Lower lobe of right lung (tissue), 2 donors: ENCODE measurements at regions not wholly inside any gene's neighbourhood (a gene's known extent, or its start where the extent isn't known, plus 50 kb on each side); places are given as distances from the start of the nearest gene placed in this dataset.

Source experiments
- ATAC-seq, 2 donors: fragments of 200-7000 bp; cut with Tn5 transposase; one replicate each; pipeline ENCODE4 v1.9.1; 2020 to 2022; ENCODE audit warnings: mild to moderate bottlenecking in 2 of 2, moderate library complexity in 2 of 2
- DNase-seq: peaks from one replicate; pipeline ENCODE4 v3.0.0-alpha.2; 2020
- H3K27ac ChIP-seq: fragments of 200-600 bp; one replicate; pipeline ENCODE4 v1.8.0; 2022
- H3K27me3 ChIP-seq: fragments of 200-600 bp; one replicate; pipeline ENCODE4 v1.8.0; 2022; ENCODE audit warnings: low read depth
- H3K36me3 ChIP-seq: fragments of 200-600 bp; one replicate; pipeline ENCODE4 v1.8.0; 2022; ENCODE audit warnings: mild to moderate bottlenecking
- H3K4me1 ChIP-seq: fragments of 200-600 bp; one replicate; pipeline ENCODE4 v1.8.0; 2022
- H3K4me3 ChIP-seq: fragments of 200-600 bp; one replicate; pipeline ENCODE4 v1.8.0; 2022; ENCODE audit warnings: mild to moderate bottlenecking
- H3K9me3 ChIP-seq: fragments of 200-600 bp; one replicate; pipeline ENCODE4 v1.8.0; 2022
- intact Hi-C: fragments of 100-400 bp; cut with DNase I; formaldehyde crosslinking; loops from one replicate; pipeline ENCODE4 v1.11.0; 2022
- TF ChIP-seq, protein P1 (sequence below): fragments of 200-600 bp; IDR thresholded peaks from one replicate; pipeline ENCODE4 v1.8.0; 2022; ENCODE audit warnings: antibody characterized with exemption, mild to moderate bottlenecking
- donor health status: DM: no; HTN: yes; CAD: no; lungs with severe emphysema.

DNA sequence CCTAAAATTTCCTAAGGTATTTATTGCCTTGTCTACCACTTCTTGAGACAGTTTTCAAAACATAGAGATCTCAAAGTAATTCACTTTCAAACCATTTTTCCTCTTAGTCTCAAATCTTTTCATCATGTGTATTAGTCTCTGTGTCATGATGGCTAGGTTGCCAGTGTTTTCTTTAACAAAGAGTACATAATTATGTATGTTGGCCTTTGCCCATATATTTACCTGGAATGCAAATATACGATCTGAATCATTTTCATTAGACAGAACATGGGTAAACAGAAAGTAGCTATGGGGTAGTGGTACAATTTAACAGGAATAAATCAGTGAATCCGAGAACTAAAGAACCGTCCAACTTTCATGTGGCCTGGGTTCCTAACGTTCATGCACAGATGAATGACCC lies 852.1 kb upstream of the MBL2 start:
- ATAC-seq, result no peak
- Histone ChIP-seq H3K27me3 (no peaks in the 10 kb centered on the region), H3K9me3 (no peaks in the 10 kb centered on the region), H3K4me3 (no peak overlapping the region), H3K27ac (no peak overlapping the region), H3K4me1 (no peaks in the 10 kb centered on the region), H3K36me3 (no peaks in the 10 kb centered on the region)
- no peak for DNase-seq
- TF ChIP-seq, protein P1, sequence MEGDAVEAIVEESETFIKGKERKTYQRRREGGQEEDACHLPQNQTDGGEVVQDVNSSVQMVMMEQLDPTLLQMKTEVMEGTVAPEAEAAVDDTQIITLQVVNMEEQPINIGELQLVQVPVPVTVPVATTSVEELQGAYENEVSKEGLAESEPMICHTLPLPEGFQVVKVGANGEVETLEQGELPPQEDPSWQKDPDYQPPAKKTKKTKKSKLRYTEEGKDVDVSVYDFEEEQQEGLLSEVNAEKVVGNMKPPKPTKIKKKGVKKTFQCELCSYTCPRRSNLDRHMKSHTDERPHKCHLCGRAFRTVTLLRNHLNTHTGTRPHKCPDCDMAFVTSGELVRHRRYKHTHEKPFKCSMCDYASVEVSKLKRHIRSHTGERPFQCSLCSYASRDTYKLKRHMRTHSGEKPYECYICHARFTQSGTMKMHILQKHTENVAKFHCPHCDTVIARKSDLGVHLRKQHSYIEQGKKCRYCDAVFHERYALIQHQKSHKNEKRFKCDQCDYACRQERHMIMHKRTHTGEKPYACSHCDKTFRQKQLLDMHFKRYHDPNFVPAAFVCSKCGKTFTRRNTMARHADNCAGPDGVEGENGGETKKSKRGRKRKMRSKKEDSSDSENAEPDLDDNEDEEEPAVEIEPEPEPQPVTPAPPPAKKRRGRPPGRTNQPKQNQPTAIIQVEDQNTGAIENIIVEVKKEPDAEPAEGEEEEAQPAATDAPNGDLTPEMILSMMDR, result no peak
- intact Hi-C loops, result no loop called here

DNA sequence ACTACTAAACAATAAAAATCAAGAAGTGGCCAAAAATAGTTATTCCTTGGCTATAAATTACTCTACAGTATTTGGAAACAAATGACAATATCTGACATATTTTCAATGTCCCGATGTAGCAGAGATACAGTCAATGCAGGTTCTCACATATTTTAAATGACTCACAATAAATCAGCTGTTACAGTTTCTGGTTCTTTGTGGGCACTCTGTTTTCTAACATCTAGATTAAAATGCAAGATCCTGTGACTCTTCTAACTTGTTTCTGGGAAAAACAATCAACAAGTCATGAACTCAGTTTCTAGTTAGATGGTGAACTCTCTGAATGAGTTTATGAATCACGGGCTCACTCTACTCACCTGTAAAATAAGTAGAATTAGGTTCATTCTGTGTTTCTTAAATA lies 849.6 kb upstream of the MBL2 start:
- DNase-seq, result no peak
- no peaks in the 10 kb centered on the region for H3K9me3 ChIP-seq
- H3K36me3 ChIP-seq, result no peaks in the 10 kb centered on the region
- no peak overlapping the region for H3K27ac ChIP-seq
- no peaks in the 10 kb centered on the region for H3K4me1 ChIP-seq
- H3K27me3 ChIP-seq, result no peaks in the 10 kb centered on the region
- H3K4me3 ChIP-seq, result no peak overlapping the region
- intact Hi-C loops, result no loop called here
- TF ChIP-seq, protein P1, result no peak
- ATAC-seq, result no peak

DNA sequence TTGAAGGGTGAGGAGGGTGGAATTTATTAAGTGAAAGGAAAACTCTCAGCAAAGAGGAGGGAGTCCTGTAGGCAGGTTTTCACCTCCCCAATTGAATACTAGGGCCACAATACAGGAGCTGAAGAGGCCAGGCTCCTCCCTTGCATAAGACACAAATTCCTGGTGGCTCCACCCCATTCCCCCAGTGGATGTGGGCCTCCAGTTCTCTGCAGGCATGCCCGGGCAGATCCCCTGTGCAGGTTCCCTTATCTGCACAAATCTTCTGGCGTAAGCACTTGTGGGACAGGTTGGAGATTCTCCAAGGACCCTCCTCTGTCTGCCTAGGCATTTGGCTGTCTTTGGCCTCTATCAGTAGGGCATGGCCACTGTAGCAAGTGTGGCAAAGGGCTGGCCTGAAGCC lies 847.1 kb upstream of the MBL2 start:
- DNase-seq, result no peak

DNA sequence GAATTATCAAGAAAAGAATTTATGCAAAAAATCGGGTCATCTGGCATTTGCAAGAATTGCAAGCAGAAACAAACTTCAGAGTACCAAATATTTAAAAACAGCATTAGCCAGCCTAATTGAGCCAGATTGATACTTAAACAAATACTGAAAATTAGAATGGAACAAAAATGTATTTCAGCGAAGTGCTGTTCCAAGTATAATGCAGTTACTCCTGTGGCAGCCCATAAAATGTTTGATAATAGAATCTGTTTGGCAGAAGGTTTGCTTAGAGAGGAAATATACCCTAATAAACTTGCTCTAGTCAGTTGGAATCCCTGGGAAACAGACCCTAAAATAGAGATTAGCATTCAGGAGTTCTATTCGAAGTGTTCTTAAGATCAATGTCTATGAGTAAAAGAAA lies 835.1 kb upstream of the MBL2 start:
- Histone ChIP-seq H3K4me1 (no peaks in the 10 kb centered on the region), H3K9me3 (no peaks in the 10 kb centered on the region), H3K27ac (no peak overlapping the region), H3K4me3 (no peak overlapping the region), H3K36me3 (no peaks in the 10 kb centered on the region), H3K27me3 (no peaks in the 10 kb centered on the region)
- TF ChIP-seq, protein P1, result no peak
- intact Hi-C loops, result no loop called here
- ATAC-seq (no peak), DNase-seq (no peak)

More for the DNA sequence above, 847.1 kb upstream of the MBL2 start:
- no peaks in the 10 kb centered on the region for H3K4me1 ChIP-seq
- TF ChIP-seq, protein P1, result no peak
- no peak overlapping the region for H3K27ac ChIP-seq
- H3K9me3 ChIP-seq, result no peaks in the 10 kb centered on the region
- intact Hi-C loops, result no loop called here
- H3K4me3 ChIP-seq, result no peak overlapping the region
- no peak for ATAC-seq
- H3K36me3 ChIP-seq, result no peaks in the 10 kb centered on the region
- H3K27me3 ChIP-seq, result no peaks in the 10 kb centered on the region

DNA sequence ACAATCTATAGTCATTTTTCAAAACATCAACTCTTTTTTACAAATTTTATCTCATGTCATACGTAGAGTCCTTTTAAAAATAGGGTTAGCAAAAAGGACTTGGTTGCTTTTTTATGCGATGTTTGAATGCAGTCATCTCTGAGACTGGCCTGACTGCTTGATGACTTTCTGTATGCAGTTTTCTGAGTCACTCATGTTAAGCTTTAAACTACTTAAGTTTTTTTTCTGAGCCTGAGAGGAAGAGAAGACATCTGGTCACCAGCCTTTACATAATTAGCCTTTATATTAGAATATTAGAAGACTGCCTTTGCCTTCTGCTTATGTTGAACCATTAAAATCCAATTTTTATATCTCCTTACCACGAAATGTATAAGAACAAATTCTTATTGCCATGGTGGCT lies 834.4 kb upstream of the MBL2 start:
- intact Hi-C loops, result no loop called here
- ATAC-seq (no peak), DNase-seq (no peak)
- Histone ChIP-seq H3K27ac (no peak overlapping the region), H3K9me3 (no peaks in the 10 kb centered on the region), H3K36me3 (no peaks in the 10 kb centered on the region), H3K27me3 (no peaks in the 10 kb centered on the region), H3K4me3 (no peak overlapping the region), H3K4me1 (no peaks in the 10 kb centered on the region)
- TF ChIP-seq, protein P1, result no peak
